Chondrocyte (in vitro differentiated cells): ENCODE measurements at regions not wholly inside any gene's neighbourhood (a gene's known extent, or its start where the extent isn't known, plus 50 kb on each side); places are given as distances from the start of the nearest gene placed in this dataset.

Experiments
- DNase-seq: peaks from one replicate; pipeline ENCODE4 v3.0.0; 2021; ENCODE audit warnings: mixed read lengths, low spot score
- H3K27ac Mint-ChIP-seq: one replicate; pipeline ENCODE4 v1.8.0; 2021; ENCODE audit warnings: mild to moderate bottlenecking, moderate library complexity, mixed read lengths; ENCODE audit not compliant: unreplicated experiment
- H3K27me3 Mint-ChIP-seq: 2 replicates; pipeline ENCODE4 v1.8.0; 2021; ENCODE audit warnings: low read depth, mixed read lengths
- H3K36me3 Mint-ChIP-seq: 2 replicates; pipeline ENCODE4 v1.8.0; 2021; ENCODE audit warnings: low read depth, mixed read lengths
- H3K4me1 Mint-ChIP-seq: 2 replicates; pipeline ENCODE4 v1.8.0; 2021; ENCODE audit warnings: low read depth, mild to moderate bottlenecking, mixed read lengths
- H3K4me3 Mint-ChIP-seq: one replicate; pipeline ENCODE4 v1.8.0; 2021; ENCODE audit warnings: mild to moderate bottlenecking, moderate library complexity, mixed read lengths; ENCODE audit not compliant: unreplicated experiment
- H3K9me3 Mint-ChIP-seq: 2 replicates; pipeline ENCODE4 v1.8.0; 2021; ENCODE audit warnings: low read depth, mixed read lengths
- CTCF ChIP-seq: fragments of 200-600 bp; sonication (generic); IDR thresholded peaks from 2 replicates; pipeline ENCODE4 v1.5.0; 2021; ENCODE audit warnings: antibody characterized with exemption, mild to moderate bottlenecking, moderate library complexity

- Mint-ChIP-seq H3K4me3 (no peak overlapping the region), H3K4me1 (peaks cover 31% of the 10 kb centered on the region), H3K27ac (no peak overlapping the region), H3K9me3 (no peaks in the 10 kb centered on the region), H3K27me3 (no peaks in the 10 kb centered on the region), H3K36me3 (no peaks in the 10 kb centered on the region)
- no peak for DNase-seq
- no peak for TF ChIP-seq CTCF
These were observed 272.2 kb upstream of the DACH1 start for GRCh38 chr13:72139192-72139591.

GRCh38 chr13:72132075-72132474, 265.1 kb upstream of the DACH1 start:
- Mint-ChIP-seq H3K4me3 (no peak overlapping the region), H3K27me3 (no peaks in the 10 kb centered on the region), H3K9me3 (no peaks in the 10 kb centered on the region), H3K4me1 (peaks cover 7% of the 10 kb centered on the region), H3K36me3 (no peaks in the 10 kb centered on the region), H3K27ac (no peak overlapping the region)
- no peak for TF ChIP-seq CTCF
- DNase-seq: no peak

GRCh38 chr13:72129117-72129516, 262.1 kb upstream of the DACH1 start:
- Mint-ChIP-seq H3K27ac (no peak overlapping the region), H3K4me1 (peaks cover 17% of the 10 kb centered on the region), H3K36me3 (no peaks in the 10 kb centered on the region), H3K9me3 (no peaks in the 10 kb centered on the region), H3K27me3 (no peaks in the 10 kb centered on the region), H3K4me3 (no peak overlapping the region)
- no peak for TF ChIP-seq CTCF
- DNase-seq: no peak

- H3K4me3 Mint-ChIP-seq: no peak overlapping the region
- no peak overlapping the region for H3K27ac Mint-ChIP-seq
- no peaks in the 10 kb centered on the region for H3K36me3 Mint-ChIP-seq
- no peak for TF ChIP-seq CTCF
- no peaks in the 10 kb centered on the region for H3K27me3 Mint-ChIP-seq
- peaks cover 17% of the 10 kb centered on the region for H3K4me1 Mint-ChIP-seq
- no peak for DNase-seq
- H3K9me3 Mint-ChIP-seq: peaks cover 2% of the 10 kb centered on the region
These were observed 260.0 kb upstream of the DACH1 start for GRCh38 chr13:72127031-72127430.

- no peak for TF ChIP-seq CTCF
- peaks cover 2% of the 10 kb centered on the region for H3K9me3 Mint-ChIP-seq
- DNase-seq: no peak
- H3K4me1 Mint-ChIP-seq: peaks cover 17% of the 10 kb centered on the region
- H3K4me3 Mint-ChIP-seq: no peak overlapping the region
- no peaks in the 10 kb centered on the region for H3K27me3 Mint-ChIP-seq
- H3K36me3 Mint-ChIP-seq: no peaks in the 10 kb centered on the region
- H3K27ac Mint-ChIP-seq: peak overlapping the region; percentile 6
These were observed 259.4 kb upstream of the DACH1 start for GRCh38 chr13:72126424-72126823.
